Fibroblast of skin of scalp (primary cell): ENCODE measurements at regions not wholly inside any gene's neighbourhood (a gene's known extent, or its start where the extent isn't known, plus 50 kb on each side); places are given as distances from the start of the nearest gene placed in this dataset.

Source experiments
- DNase-seq: peaks from one replicate; pipeline ENCODE4 v3.0.0-alpha.2; 2013

GRCh38 chr21:15486460-15487195 is 243.2 kb upstream of the USP25 start:
- no peak for DNase-seq

- no peak for DNase-seq
These were observed 242.6 kb upstream of the USP25 start for GRCh38 chr21:15487196-15487550.

GRCh38 chr21:15491100-15491499 is 238.7 kb upstream of the USP25 start:
- no peak for DNase-seq

- no peak for DNase-seq
These were observed 236.1 kb upstream of the USP25 start for GRCh38 chr21:15493646-15494045.

- no peak for DNase-seq
These were observed 235.3 kb upstream of the USP25 start for GRCh38 chr21:15494481-15494880.

- DNase-seq, result peak; percentile 11
These were observed 233.8 kb upstream of the USP25 start for GRCh38 chr21:15495965-15496364.

- no peak for DNase-seq
These were observed 232.9 kb upstream of the USP25 start for GRCh38 chr21:15496911-15497310.

- no peak for DNase-seq
These were observed 231.3 kb upstream of the USP25 start for GRCh38 chr21:15498455-15498854.

- no peak for DNase-seq
These were observed 223.7 kb upstream of the USP25 start for GRCh38 chr21:15506086-15506485.

- DNase-seq, result no peak
These were observed 221.2 kb upstream of the USP25 start for GRCh38 chr21:15508554-15508953.

GRCh38 chr21:15514073-15514946 is 215.5 kb upstream of the USP25 start:
- DNase-seq, result no peak

GRCh38 chr21:15515908-15516307 is 213.9 kb upstream of the USP25 start:
- no peak for DNase-seq

GRCh38 chr21:15517394-15517793 is 212.4 kb upstream of the USP25 start:
- no peak for DNase-seq

GRCh38 chr21:15520811-15521643 is 208.8 kb upstream of the USP25 start:
- no peak for DNase-seq

- no peak for DNase-seq
These were observed 208.2 kb upstream of the USP25 start for GRCh38 chr21:15521644-15522001.

- no peak for DNase-seq
These were observed 207.6 kb upstream of the USP25 start for GRCh38 chr21:15522148-15522547.

- DNase-seq, result no peak
These were observed 204.9 kb upstream of the USP25 start for GRCh38 chr21:15524855-15525254.

GRCh38 chr21:15526798-15527197 is 203.0 kb upstream of the USP25 start:
- no peak for DNase-seq

GRCh38 chr21:15528346-15528745 is 201.4 kb upstream of the USP25 start:
- no peak for DNase-seq

GRCh38 chr21:15531986-15532385 is 197.8 kb upstream of the USP25 start:
- no peak for DNase-seq

GRCh38 chr21:15533618-15534017 is 196.2 kb upstream of the USP25 start:
- no peak for DNase-seq

- DNase-seq, result no peak
These were observed 195.3 kb upstream of the USP25 start for GRCh38 chr21:15534450-15534886.

GRCh38 chr21:15539376-15539775 is 190.4 kb upstream of the USP25 start:
- no peak for DNase-seq
